ENCODE measurements at regions not wholly inside any gene's neighbourhood (a gene's known extent, or its start where the extent isn't known, plus 50 kb on each side); places are given as distances from the start of the nearest gene placed in this dataset.

- peak overlapping the region; percentile 78 for H3K27ac Mint-ChIP-seq (ENCODE audit: unreplicated experiment)
- peaks cover 10% of the 10 kb centered on the region for H3K9me3 Mint-ChIP-seq (ENCODE audit: unreplicated experiment)
- TF ChIP-seq, protein P1, sequence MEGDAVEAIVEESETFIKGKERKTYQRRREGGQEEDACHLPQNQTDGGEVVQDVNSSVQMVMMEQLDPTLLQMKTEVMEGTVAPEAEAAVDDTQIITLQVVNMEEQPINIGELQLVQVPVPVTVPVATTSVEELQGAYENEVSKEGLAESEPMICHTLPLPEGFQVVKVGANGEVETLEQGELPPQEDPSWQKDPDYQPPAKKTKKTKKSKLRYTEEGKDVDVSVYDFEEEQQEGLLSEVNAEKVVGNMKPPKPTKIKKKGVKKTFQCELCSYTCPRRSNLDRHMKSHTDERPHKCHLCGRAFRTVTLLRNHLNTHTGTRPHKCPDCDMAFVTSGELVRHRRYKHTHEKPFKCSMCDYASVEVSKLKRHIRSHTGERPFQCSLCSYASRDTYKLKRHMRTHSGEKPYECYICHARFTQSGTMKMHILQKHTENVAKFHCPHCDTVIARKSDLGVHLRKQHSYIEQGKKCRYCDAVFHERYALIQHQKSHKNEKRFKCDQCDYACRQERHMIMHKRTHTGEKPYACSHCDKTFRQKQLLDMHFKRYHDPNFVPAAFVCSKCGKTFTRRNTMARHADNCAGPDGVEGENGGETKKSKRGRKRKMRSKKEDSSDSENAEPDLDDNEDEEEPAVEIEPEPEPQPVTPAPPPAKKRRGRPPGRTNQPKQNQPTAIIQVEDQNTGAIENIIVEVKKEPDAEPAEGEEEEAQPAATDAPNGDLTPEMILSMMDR (IDR thresholded peaks at IDR 0.05): no peak
- peaks cover 2% of the 10 kb centered on the region for H3K36me3 Mint-ChIP-seq (ENCODE audit: unreplicated experiment)
- no peak overlapping the region for H3K4me3 Mint-ChIP-seq (ENCODE audit: unreplicated experiment)
- DNase-seq (ENCODE audit: extremely low spot score, unreplicated experiment): no peak
- H3K4me1 Mint-ChIP-seq (ENCODE audit: unreplicated experiment): peaks cover 39% of the 10 kb centered on the region
- no peaks in the 10 kb centered on the region for H3K27me3 Mint-ChIP-seq (ENCODE audit: unreplicated experiment)
Measured at GRCh38 chr3:104907507-104907906, 459.2 kb upstream of the ALCAM start.

DNA sequence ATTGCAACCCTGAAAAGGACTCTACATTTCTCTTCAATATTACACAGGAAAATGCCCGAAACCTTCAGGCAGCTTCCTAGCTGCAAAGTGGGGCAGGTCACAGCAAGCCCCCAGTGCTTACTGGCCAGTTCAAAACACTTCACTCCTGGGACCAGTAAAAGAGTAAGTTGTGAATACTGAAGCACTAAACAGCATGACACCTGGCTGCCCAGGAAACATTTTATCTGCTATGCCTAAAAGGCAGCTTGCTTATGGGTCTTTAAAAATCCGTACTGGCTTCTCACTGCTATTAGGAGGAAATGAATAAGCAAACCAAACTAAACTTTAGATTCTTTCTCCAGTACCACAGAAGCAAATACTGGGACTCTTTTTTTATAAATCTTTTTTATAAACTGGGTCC is 457.9 kb upstream of the ALCAM start:
- H3K9me3 Mint-ChIP-seq (ENCODE audit: unreplicated experiment): peaks cover 6% of the 10 kb centered on the region
- DNase-seq (ENCODE audit: extremely low spot score, unreplicated experiment): no peak
- TF ChIP-seq, protein P1 (IDR thresholded peaks at IDR 0.05): no peak
- peak overlapping the region; percentile 88 for H3K27ac Mint-ChIP-seq (ENCODE audit: unreplicated experiment)
- no peaks in the 10 kb centered on the region for H3K27me3 Mint-ChIP-seq (ENCODE audit: unreplicated experiment)
- H3K4me3 Mint-ChIP-seq (ENCODE audit: unreplicated experiment): no peak overlapping the region
- peaks cover 39% of the 10 kb centered on the region for H3K4me1 Mint-ChIP-seq (ENCODE audit: unreplicated experiment)
- H3K36me3 Mint-ChIP-seq (ENCODE audit: unreplicated experiment): peaks cover 2% of the 10 kb centered on the region

GRCh38 chr3:104909198-104909597 is 457.5 kb upstream of the ALCAM start:
- Mint-ChIP-seq H3K9me3 (ENCODE audit: unreplicated experiment) (peaks cover 6% of the 10 kb centered on the region), H3K4me1 (ENCODE audit: unreplicated experiment) (peaks cover 39% of the 10 kb centered on the region), H3K27ac (ENCODE audit: unreplicated experiment) (peak overlapping the region; percentile 88), H3K4me3 (ENCODE audit: unreplicated experiment) (no peak overlapping the region), H3K36me3 (ENCODE audit: unreplicated experiment) (peaks cover 2% of the 10 kb centered on the region), H3K27me3 (ENCODE audit: unreplicated experiment) (no peaks in the 10 kb centered on the region)
- TF ChIP-seq, protein P1 (IDR thresholded peaks at IDR 0.05): no peak
- DNase-seq (ENCODE audit: extremely low spot score, unreplicated experiment): no peak

DNA sequence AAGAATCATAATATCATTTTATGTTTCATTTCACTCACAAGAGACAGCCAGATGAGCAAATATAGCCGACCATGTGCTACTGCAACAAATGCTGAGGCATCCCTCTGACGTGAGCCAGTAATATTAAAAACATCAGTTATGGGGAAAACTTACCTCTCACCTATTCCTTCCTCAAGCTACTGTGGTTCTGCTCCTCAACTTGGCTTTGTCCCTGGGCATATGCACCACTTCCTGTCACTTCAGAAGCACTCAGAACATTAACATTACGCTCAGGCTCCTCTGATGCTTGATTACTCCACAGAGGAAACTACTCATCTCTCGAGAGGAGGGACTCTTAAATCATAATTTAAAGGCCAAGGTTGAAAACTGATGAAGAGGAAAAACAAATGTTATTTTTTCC is 457.0 kb upstream of the ALCAM start:
- no peak for DNase-seq (ENCODE audit: extremely low spot score, unreplicated experiment)
- H3K36me3 Mint-ChIP-seq (ENCODE audit: unreplicated experiment): peaks cover under 1% of the 10 kb centered on the region
- peaks cover 39% of the 10 kb centered on the region for H3K4me1 Mint-ChIP-seq (ENCODE audit: unreplicated experiment)
- no peaks in the 10 kb centered on the region for H3K27me3 Mint-ChIP-seq (ENCODE audit: unreplicated experiment)
- H3K27ac Mint-ChIP-seq (ENCODE audit: unreplicated experiment): peak overlapping the region; percentile 88
- TF ChIP-seq, protein P1 (IDR thresholded peaks at IDR 0.05): no peak
- H3K9me3 Mint-ChIP-seq (ENCODE audit: unreplicated experiment): peaks cover 6% of the 10 kb centered on the region
- H3K4me3 Mint-ChIP-seq (ENCODE audit: unreplicated experiment): no peak overlapping the region

GRCh38 chr3:104911376-104911775 is 455.3 kb upstream of the ALCAM start:
- Mint-ChIP-seq H3K9me3 (ENCODE audit: unreplicated experiment) (peaks cover 6% of the 10 kb centered on the region), H3K27me3 (ENCODE audit: unreplicated experiment) (no peaks in the 10 kb centered on the region), H3K27ac (ENCODE audit: unreplicated experiment) (peak overlapping the region; percentile 55), H3K4me3 (ENCODE audit: unreplicated experiment) (no peak overlapping the region), H3K36me3 (ENCODE audit: unreplicated experiment) (no peaks in the 10 kb centered on the region), H3K4me1 (ENCODE audit: unreplicated experiment) (peaks cover 46% of the 10 kb centered on the region)
- no peak for DNase-seq (ENCODE audit: extremely low spot score, unreplicated experiment)
- TF ChIP-seq, protein P1 (IDR thresholded peaks at IDR 0.05): no peak
